MM.1S (cell line): ENCODE measurements at regions not wholly inside any gene's neighbourhood (a gene's known extent, or its start where the extent isn't known, plus 50 kb on each side); places are given as distances from the start of the nearest gene placed in this dataset.

Experiments
- DNase-seq: peaks from one replicate; pipeline ENCODE4 v3.0.0-alpha.2; 2015
- H2AFZ ChIP-seq: fragments of 300-600 bp; sonication (generic); 2 replicates; pipeline ENCODE4 v1.6.0; 2016; ENCODE audit warnings: antibody characterized with exemption, low read length
- H3F3A ChIP-seq: fragments of 300-600 bp; sonication (generic); 2 replicates; pipeline ENCODE4 v1.6.1; 2016; ENCODE audit warnings: mild to moderate bottlenecking, antibody characterized with exemption, low read length, moderate library complexity, mixed read lengths; ENCODE audit not compliant: insufficient read depth
- H3K27ac ChIP-seq: fragments of 300-600 bp; sonication (generic); 2 replicates; pipeline ENCODE4 v1.5.1; 2016; ENCODE audit warnings: mild to moderate bottlenecking, low read length
- H3K27me3 ChIP-seq: fragments of 300-600 bp; sonication (generic); replicated peaks from 2 replicates; pipeline ENCODE4 v1.6.0; 2016; ENCODE audit warnings: low read length; ENCODE audit not compliant: insufficient read depth
- H3K36me3 ChIP-seq: fragments of 300-600 bp; sonication (generic); replicated peaks from 2 replicates; pipeline ENCODE4 v1.6.1; 2016; ENCODE audit warnings: mild to moderate bottlenecking, low read length, mixed read lengths; ENCODE audit not compliant: insufficient read depth
- H3K4me1 ChIP-seq: fragments of 300-600 bp; sonication (generic); 2 replicates; pipeline ENCODE4 v1.6.1; 2016; ENCODE audit warnings: low read length, mixed read lengths
- H3K4me2 ChIP-seq: fragments of 300-600 bp; sonication (generic); 2 replicates; pipeline ENCODE4 v1.6.0; 2016; ENCODE audit warnings: low read depth, low read length
- H3K4me3 ChIP-seq: fragments of 300-600 bp; sonication (generic); 2 replicates; pipeline ENCODE4 v1.5.1; 2016; ENCODE audit warnings: low read length, mixed read lengths
- H3K79me2 ChIP-seq: fragments of 300-600 bp; sonication (generic); 2 replicates; pipeline ENCODE4 v1.6.1; 2016; ENCODE audit warnings: mixed run types, low read length, mixed read lengths
- H3K9ac ChIP-seq: fragments of 300-600 bp; sonication (generic); 2 replicates; pipeline ENCODE4 v1.6.1; 2016; ENCODE audit warnings: low read length, mixed read lengths
- H3K9me2 ChIP-seq: fragments of 300-600 bp; sonication (generic); replicated peaks from 2 replicates; pipeline ENCODE4 v1.6.1; 2016; ENCODE audit warnings: mild to moderate bottlenecking, low read length, mixed read lengths; ENCODE audit not compliant: insufficient read depth
- H3K9me3 ChIP-seq: fragments of 300-600 bp; sonication (generic); replicated peaks from 2 replicates; pipeline ENCODE4 v1.6.1; 2016; ENCODE audit warnings: mild to moderate bottlenecking, low read length, mixed read lengths; ENCODE audit not compliant: insufficient read depth
- H4K20me1 ChIP-seq: fragments of 300-600 bp; sonication (generic); 2 replicates; pipeline ENCODE4 v1.6.1; 2016; ENCODE audit warnings: mild to moderate bottlenecking, low read length, moderate library complexity, mixed read lengths; ENCODE audit not compliant: insufficient read depth
- EZH2 ChIP-seq: fragments of 300-600 bp; sonication (generic); optimal IDR thresholded peaks from 2 replicates; pipeline ENCODE3; 2017; ENCODE audit warnings: low read depth, mild to moderate bottlenecking, antibody characterized with exemption, low read length, mixed read lengths
- EZH2phosphoT487 ChIP-seq: fragments of 300-600 bp; sonication (generic); IDR thresholded peaks from 2 replicates; pipeline ENCODE4 v1.6.1; 2018; ENCODE audit warnings: antibody characterized with exemption, low read length
- TF ChIP-seq, protein P1 (sequence below): fragments of 300-600 bp; sonication (generic); IDR thresholded peaks from 2 replicates; pipeline ENCODE4 v1.5.1; 2016; ENCODE audit warnings: antibody characterized with exemption, low read length, mixed read lengths

DNA sequence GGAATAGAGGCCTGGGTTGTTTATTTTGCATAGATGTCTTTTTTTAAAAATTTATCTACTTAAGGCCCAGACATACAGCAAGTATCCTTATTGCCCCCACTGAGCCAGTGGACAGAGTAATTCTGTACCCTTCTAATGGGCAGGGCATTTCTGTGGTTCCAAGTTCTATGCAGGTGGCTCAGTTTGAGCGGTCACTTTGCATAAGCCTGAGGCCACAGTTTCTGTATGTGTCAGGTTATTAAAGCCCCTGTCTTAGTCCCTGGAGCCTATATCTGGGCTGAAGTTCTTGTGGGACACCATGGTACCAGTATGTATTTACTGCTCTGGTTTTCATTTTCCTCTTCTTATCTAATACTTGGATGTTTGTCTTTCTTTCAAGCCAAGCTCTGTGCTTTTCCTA is 168.8 kb downstream of the MID1IP1 start:
- Histone ChIP-seq H4K20me1 (no peaks in the 10 kb centered on the region), H3K4me2 (no peak overlapping the region), H3K79me2 (no peaks in the 10 kb centered on the region), H3K9me2 (no peaks in the 10 kb centered on the region), H3K27me3 (no peaks in the 10 kb centered on the region), H2AFZ (no peak overlapping the region), H3K36me3 (no peaks in the 10 kb centered on the region), H3K27ac (no peak overlapping the region), H3F3A (no peaks in the 10 kb centered on the region; the same call in 1 of the 2 replicates), H3K9me3 (no peaks in the 10 kb centered on the region), H3K4me1 (peaks cover 16% of the 10 kb centered on the region), H3K9ac (no peak overlapping the region), H3K4me3 (no peak overlapping the region)
- DNase-seq, result no peak
- TF ChIP-seq, protein P1, sequence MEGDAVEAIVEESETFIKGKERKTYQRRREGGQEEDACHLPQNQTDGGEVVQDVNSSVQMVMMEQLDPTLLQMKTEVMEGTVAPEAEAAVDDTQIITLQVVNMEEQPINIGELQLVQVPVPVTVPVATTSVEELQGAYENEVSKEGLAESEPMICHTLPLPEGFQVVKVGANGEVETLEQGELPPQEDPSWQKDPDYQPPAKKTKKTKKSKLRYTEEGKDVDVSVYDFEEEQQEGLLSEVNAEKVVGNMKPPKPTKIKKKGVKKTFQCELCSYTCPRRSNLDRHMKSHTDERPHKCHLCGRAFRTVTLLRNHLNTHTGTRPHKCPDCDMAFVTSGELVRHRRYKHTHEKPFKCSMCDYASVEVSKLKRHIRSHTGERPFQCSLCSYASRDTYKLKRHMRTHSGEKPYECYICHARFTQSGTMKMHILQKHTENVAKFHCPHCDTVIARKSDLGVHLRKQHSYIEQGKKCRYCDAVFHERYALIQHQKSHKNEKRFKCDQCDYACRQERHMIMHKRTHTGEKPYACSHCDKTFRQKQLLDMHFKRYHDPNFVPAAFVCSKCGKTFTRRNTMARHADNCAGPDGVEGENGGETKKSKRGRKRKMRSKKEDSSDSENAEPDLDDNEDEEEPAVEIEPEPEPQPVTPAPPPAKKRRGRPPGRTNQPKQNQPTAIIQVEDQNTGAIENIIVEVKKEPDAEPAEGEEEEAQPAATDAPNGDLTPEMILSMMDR, result no peak
- TF ChIP-seq EZH2 (no peak), EZH2phosphoT487 (no peak)

DNA sequence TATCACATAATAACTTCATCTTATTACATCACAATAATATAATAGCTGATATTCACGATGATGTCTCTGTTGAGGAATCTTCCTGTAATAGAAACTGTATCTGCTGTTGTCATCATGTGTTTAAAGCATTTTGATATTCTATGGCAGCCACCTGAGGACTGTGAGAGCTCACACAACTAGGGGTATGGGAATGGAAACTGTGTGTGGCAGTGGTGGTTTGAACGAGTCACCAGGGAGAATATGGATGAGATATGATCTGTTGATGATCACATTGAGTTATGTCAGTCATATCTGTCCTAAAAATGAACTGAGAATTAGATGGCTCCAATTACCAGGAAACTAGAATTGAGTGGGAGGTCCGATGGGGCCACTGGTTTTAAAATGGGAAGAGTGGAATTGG is 169.6 kb downstream of the MID1IP1 start:
- Histone ChIP-seq H2AFZ (no peak overlapping the region), H3K4me1 (peaks cover 16% of the 10 kb centered on the region), H3K4me2 (no peak overlapping the region), H3K4me3 (no peak overlapping the region), H3K9me2 (no peaks in the 10 kb centered on the region), H3K27ac (no peak overlapping the region), H3K27me3 (no peaks in the 10 kb centered on the region), H3K9ac (no peak overlapping the region), H3K79me2 (no peaks in the 10 kb centered on the region), H3K9me3 (no peaks in the 10 kb centered on the region), H4K20me1 (no peaks in the 10 kb centered on the region), H3K36me3 (no peaks in the 10 kb centered on the region), H3F3A (no peaks in the 10 kb centered on the region; the same call in 1 of the 2 replicates)
- TF ChIP-seq EZH2phosphoT487 (no peak), EZH2 (no peak)
- TF ChIP-seq, protein P1, result no peak
- DNase-seq, result no peak

DNA sequence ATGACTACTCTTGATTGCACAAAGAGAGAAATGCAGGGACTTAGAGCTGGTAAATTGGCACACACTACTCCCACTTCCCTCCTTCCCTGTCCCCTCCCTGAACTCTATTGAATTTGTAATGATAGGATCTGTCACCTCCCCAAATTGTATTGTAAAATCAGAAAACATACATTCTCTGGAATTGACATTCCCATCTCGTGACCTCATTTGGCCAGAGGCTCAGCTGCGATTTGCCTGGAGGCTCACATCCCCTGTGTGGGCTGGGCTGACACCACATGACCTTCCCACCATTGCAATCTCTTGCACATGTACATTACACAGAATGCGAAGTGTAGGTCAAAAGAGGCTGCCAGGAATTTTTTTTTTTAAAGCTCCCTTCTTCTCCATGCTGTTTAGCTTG is 172.1 kb downstream of the MID1IP1 start:
- Histone ChIP-seq H2AFZ (no peak overlapping the region), H3K9me3 (no peaks in the 10 kb centered on the region)
- DNase-seq, result no peak

More for the DNA sequence above, 172.1 kb downstream of the MID1IP1 start:
- H4K20me1 ChIP-seq, result no peaks in the 10 kb centered on the region
- TF ChIP-seq EZH2phosphoT487, result no peak
- no peak for TF ChIP-seq EZH2
- TF ChIP-seq, protein P1, result no peak
- H3K27me3 ChIP-seq, result no peaks in the 10 kb centered on the region
- no peaks in the 10 kb centered on the region for H3K36me3 ChIP-seq
- peaks cover 16% of the 10 kb centered on the region for H3K4me1 ChIP-seq
- peak overlapping the region; percentile 48; the same call in 1 of the 2 replicates for H3K27ac ChIP-seq
- H3F3A ChIP-seq, result no peaks in the 10 kb centered on the region; the same call in 1 of the 2 replicates
- H3K79me2 ChIP-seq, result no peaks in the 10 kb centered on the region
- H3K4me3 ChIP-seq, result no peak overlapping the region
- no peak overlapping the region for H3K9ac ChIP-seq
- H3K4me2 ChIP-seq, result no peak overlapping the region
- H3K9me2 ChIP-seq, result no peaks in the 10 kb centered on the region
